ENCODE measurements at regions not wholly inside any gene's neighbourhood (a gene's known extent, or its start where the extent isn't known, plus 50 kb on each side); places are given as distances from the start of the nearest gene placed in this dataset.
A peak's percentile ranks its signal among the peaks of the same experiment; 100 is the strongest.
"Not testable (repeated sequence)": the region's sequence is repeated elsewhere in the genome, so short reads cannot be mapped to it uniquely, and the experiment has no call there.

- DNase-seq (ENCODE audit: low spot score): not testable (repeated sequence)
These were observed 185.8 kb upstream of the IGF1 start for GRCh38 chr12:102666176-102666575.

- DNase-seq (ENCODE audit: low spot score): no peak
These were observed 179.0 kb upstream of the IGF1 start for GRCh38 chr12:102659200-102659911.

GRCh38 chr12:102653406-102653805 lies 173.0 kb upstream of the IGF1 start:
- DNase-seq (ENCODE audit: low spot score): no peak

- no peak for DNase-seq (ENCODE audit: low spot score)
These were observed 172.4 kb upstream of the IGF1 start for GRCh38 chr12:102652645-102653313.

GRCh38 chr12:102645968-102646367 lies 165.6 kb upstream of the IGF1 start:
- no peak for DNase-seq (ENCODE audit: low spot score)

- DNase-seq (ENCODE audit: low spot score): no peak
These were observed 163.7 kb upstream of the IGF1 start for GRCh38 chr12:102643879-102644575.

- no peak for DNase-seq (ENCODE audit: low spot score)
These were observed 161.8 kb upstream of the IGF1 start for GRCh38 chr12:102642199-102642598.

- not testable (repeated sequence) for DNase-seq (ENCODE audit: low spot score)
These were observed 160.3 kb upstream of the IGF1 start for GRCh38 chr12:102640658-102641057.

GRCh38 chr12:102638777-102639176 lies 158.4 kb upstream of the IGF1 start:
- no peak for DNase-seq (ENCODE audit: low spot score)

- DNase-seq (ENCODE audit: low spot score): no peak
These were observed 153.7 kb upstream of the IGF1 start for GRCh38 chr12:102633981-102634605.

GRCh38 chr12:102631274-102631673 lies 150.9 kb upstream of the IGF1 start:
- peak; percentile 13 for DNase-seq (ENCODE audit: low spot score)

- DNase-seq (ENCODE audit: low spot score): no peak
These were observed 149.0 kb upstream of the IGF1 start for GRCh38 chr12:102629262-102629888.

- DNase-seq (ENCODE audit: low spot score): no peak
These were observed 145.5 kb upstream of the IGF1 start for GRCh38 chr12:102625819-102626218.

- DNase-seq (ENCODE audit: low spot score): no peak
These were observed 142.3 kb upstream of the IGF1 start for GRCh38 chr12:102622618-102623017.

GRCh38 chr12:102618197-102618877 lies 138.0 kb upstream of the IGF1 start:
- no peak for DNase-seq (ENCODE audit: low spot score)

GRCh38 chr12:102616692-102617091 lies 136.3 kb upstream of the IGF1 start:
- no peak for DNase-seq (ENCODE audit: low spot score)

GRCh38 chr12:102611995-102612394 lies 131.6 kb upstream of the IGF1 start:
- no peak for DNase-seq (ENCODE audit: low spot score)

- DNase-seq (ENCODE audit: low spot score): no peak
These were observed 129.6 kb upstream of the IGF1 start for GRCh38 chr12:102609996-102610395.

- DNase-seq (ENCODE audit: low spot score): no peak
These were observed 122.7 kb upstream of the IGF1 start for GRCh38 chr12:102603021-102603420.

- no peak for DNase-seq (ENCODE audit: low spot score)
These were observed 122.2 kb upstream of the IGF1 start for GRCh38 chr12:102602521-102602920.

GRCh38 chr12:102601621-102602020 lies 121.3 kb upstream of the IGF1 start:
- DNase-seq (ENCODE audit: low spot score): no peak

GRCh38 chr12:102596687-102597086 lies 116.3 kb upstream of the IGF1 start:
- no peak for DNase-seq (ENCODE audit: low spot score)

All from LoVo (cell line).